ENCODE measurements at regions not wholly inside any gene's neighbourhood (a gene's known extent, or its start where the extent isn't known, plus 50 kb on each side); places are given as distances from the start of the nearest gene placed in this dataset.

GRCh38 chr5:66238435-66238834 lies 94.3 kb downstream of the SREK1 start:
- no peak for TF ChIP-seq CTCF (IDR thresholded peaks at IDR 0.05)
- no peak for TF ChIP-seq POLR2AphosphoS5 (IDR thresholded peaks at IDR 0.05)

Data from suprapubic skin (tissue), 3 donors.